A673 (cell line): ENCODE measurements at regions not wholly inside any gene's neighbourhood (a gene's known extent, or its start where the extent isn't known, plus 50 kb on each side); places are given as distances from the start of the nearest gene placed in this dataset.
A peak's percentile ranks its signal among the peaks of the same experiment; 100 is the strongest.
"Not testable (repeated sequence)": the region's sequence is repeated elsewhere in the genome, so short reads cannot be mapped to it uniquely, and the experiment has no call there.

Experiments
- BruUV-seq: library from RNA; stranded (reverse); fragments of 400-500 nt; replicated peaks from 2 replicates; lab custom pipeline; 2021; lab: Mats Ljungman, UMichigan
- CTCF ChIA-PET: fragments of 300-600 bp; sonication (Branson Sonifier 250); formaldehyde crosslinking; loops from one replicate; lab custom pipeline; 2022; ENCODE audit warnings: antibody characterized with exemption; lab: Charles Lee
- POLR2A ChIA-PET: fragments of 300-600 bp; sonication (Branson Sonifier 250); formaldehyde crosslinking; loops from one replicate; lab custom pipeline; 2022; ENCODE audit warnings: antibody characterized with exemption; ENCODE audit not compliant: low non-redundant PET; lab: Charles Lee
- DNase-seq: peaks from one replicate; pipeline ENCODE4 v3.0.0-alpha.2; 2015; ENCODE audit warnings: low spot score
- H3K27ac ChIP-seq: fragments of 200-600 bp; sonication (generic); 2 replicates; pipeline ENCODE4 v1.5.1; 2016; ENCODE audit warnings: mixed run types, low read depth, mild to moderate bottlenecking, mixed read lengths, antibody characterized with exemption, low read length; ENCODE audit not compliant: poor library complexity, severe bottlenecking
- H3K27me3 ChIP-seq: fragments of 200-600 bp; sonication (generic); replicated peaks from 2 replicates; pipeline ENCODE4 v1.6.1; 2017; ENCODE audit warnings: mixed run types, low read depth, mild to moderate bottlenecking, mixed read lengths, antibody characterized with exemption, low read length; ENCODE audit not compliant: insufficient read depth, poor library complexity
- H3K36me3 ChIP-seq: fragments of 200-600 bp; sonication (generic); 2 replicates; pipeline ENCODE4 v1.6.1; 2016; ENCODE audit warnings: mixed run types, mild to moderate bottlenecking, mixed read lengths, antibody characterized with exemption, low read length; ENCODE audit not compliant: insufficient read depth, poor library complexity, severe bottlenecking
- H3K4me1 ChIP-seq: fragments of 200-600 bp; sonication (generic); 2 replicates; pipeline ENCODE4 v1.6.1; 2017; ENCODE audit warnings: mixed run types, mild to moderate bottlenecking, mixed read lengths, antibody characterized with exemption, low read length; ENCODE audit not compliant: insufficient read depth, poor library complexity, severe bottlenecking
- H3K4me3 ChIP-seq: fragments of 200-600 bp; sonication (generic); 2 replicates; pipeline ENCODE4 v1.5.1; 2016; ENCODE audit warnings: low read depth, mixed run types, mild to moderate bottlenecking, mixed read lengths, low read length; ENCODE audit not compliant: poor library complexity, severe bottlenecking
- H3K9me3 ChIP-seq: fragments of 200-600 bp; sonication (generic); 2 replicates; pipeline ENCODE4 v1.6.1; 2016; ENCODE audit warnings: mixed run types, low read depth, mild to moderate bottlenecking, mixed read lengths, antibody characterized with exemption, low read length; ENCODE audit not compliant: poor library complexity, severe bottlenecking
- EZH2 ChIP-seq: fragments of 200-600 bp; sonication (generic); IDR thresholded peaks from 2 replicates; pipeline ENCODE4 v1.6.1; 2017; ENCODE audit warnings: borderline replicate concordance, low read depth, mild to moderate bottlenecking, mixed read lengths, antibody characterized with exemption, low read length; ENCODE audit not compliant: poor library complexity, severe bottlenecking
- intact Hi-C: fragments of 100-400 bp; cut with micrococcal nuclease; formaldehyde crosslinking; loops from one replicate; pipeline ENCODE4 v1.10.0; 2022; ENCODE audit not compliant: unreplicated experiment
- TF ChIP-seq, protein P1 (sequence below): fragments of 300-800, 200-600 bp; sonication (generic); conservative IDR thresholded peaks from 2 replicates; pipeline ENCODE4 v1.5.1; 2017; ENCODE audit warnings: low read depth, mild to moderate bottlenecking, antibody characterized with exemption, low read length, moderate library complexity, mixed read lengths

DNA sequence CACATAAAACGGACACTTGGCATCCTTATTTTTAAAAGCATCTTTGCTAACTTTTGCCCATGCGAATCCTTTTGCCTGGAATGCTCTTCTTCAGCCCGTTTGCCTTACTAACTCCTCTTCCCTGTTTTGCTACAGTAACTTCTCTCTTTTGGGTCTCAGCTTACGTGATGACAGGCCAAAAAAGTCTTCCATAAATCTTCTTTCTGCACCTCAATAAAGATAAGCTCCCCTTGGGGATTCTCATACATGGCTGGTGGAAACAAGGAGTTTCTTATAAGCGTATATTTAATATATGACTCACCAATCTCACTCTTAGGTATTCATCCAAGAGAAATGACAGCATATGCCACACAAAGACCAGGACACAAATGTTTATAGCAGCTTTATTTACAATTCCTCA, 192.7 kb downstream of the RCHY1 start:
- Histone ChIP-seq H3K9me3 (no peaks in the 10 kb centered on the region), H3K4me1 (no peaks in the 10 kb centered on the region), H3K27ac (no peak overlapping the region), H3K4me3 (no peak overlapping the region), H3K36me3 (no peaks in the 10 kb centered on the region), H3K27me3 (no peaks in the 10 kb centered on the region)
- DNase-seq = no peak
- no TSS peak for BruUV-seq
- POLR2A ChIA-PET = no interaction called here
- TF ChIP-seq, protein P1, sequence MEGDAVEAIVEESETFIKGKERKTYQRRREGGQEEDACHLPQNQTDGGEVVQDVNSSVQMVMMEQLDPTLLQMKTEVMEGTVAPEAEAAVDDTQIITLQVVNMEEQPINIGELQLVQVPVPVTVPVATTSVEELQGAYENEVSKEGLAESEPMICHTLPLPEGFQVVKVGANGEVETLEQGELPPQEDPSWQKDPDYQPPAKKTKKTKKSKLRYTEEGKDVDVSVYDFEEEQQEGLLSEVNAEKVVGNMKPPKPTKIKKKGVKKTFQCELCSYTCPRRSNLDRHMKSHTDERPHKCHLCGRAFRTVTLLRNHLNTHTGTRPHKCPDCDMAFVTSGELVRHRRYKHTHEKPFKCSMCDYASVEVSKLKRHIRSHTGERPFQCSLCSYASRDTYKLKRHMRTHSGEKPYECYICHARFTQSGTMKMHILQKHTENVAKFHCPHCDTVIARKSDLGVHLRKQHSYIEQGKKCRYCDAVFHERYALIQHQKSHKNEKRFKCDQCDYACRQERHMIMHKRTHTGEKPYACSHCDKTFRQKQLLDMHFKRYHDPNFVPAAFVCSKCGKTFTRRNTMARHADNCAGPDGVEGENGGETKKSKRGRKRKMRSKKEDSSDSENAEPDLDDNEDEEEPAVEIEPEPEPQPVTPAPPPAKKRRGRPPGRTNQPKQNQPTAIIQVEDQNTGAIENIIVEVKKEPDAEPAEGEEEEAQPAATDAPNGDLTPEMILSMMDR = no peak
- no peak for TF ChIP-seq EZH2
- CTCF ChIA-PET = no interaction called here
- intact Hi-C loops = no loop called here

DNA sequence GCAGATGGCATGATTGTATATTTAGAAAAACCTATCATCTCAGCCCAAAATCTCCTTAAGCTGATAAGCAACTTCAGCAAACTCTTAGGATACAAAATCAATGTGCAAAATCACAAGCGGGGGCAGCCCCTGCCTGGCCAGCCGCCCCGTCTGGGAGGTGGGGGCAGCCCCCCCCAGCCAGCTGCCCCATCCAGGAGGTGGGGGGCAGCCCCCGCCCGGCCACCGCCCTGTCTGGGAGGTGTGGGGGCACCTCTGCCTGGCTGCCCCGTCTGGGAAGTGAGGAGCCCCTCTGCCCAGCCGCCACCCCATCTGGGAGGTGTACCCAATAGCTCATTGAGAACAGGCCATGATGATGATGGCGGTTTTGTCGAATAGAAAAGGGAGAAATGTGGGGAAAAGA, 196.6 kb downstream of the RCHY1 start:
- intact Hi-C loops, H3K4me3 ChIP-seq, H3K27ac ChIP-seq, POLR2A ChIA-PET, H3K4me1 ChIP-seq, BruUV-seq, H3K9me3 ChIP-seq, H3K27me3 ChIP-seq, DNase-seq, CTCF ChIA-PET, H3K36me3 ChIP-seq: not testable (repeated sequence)

DNA sequence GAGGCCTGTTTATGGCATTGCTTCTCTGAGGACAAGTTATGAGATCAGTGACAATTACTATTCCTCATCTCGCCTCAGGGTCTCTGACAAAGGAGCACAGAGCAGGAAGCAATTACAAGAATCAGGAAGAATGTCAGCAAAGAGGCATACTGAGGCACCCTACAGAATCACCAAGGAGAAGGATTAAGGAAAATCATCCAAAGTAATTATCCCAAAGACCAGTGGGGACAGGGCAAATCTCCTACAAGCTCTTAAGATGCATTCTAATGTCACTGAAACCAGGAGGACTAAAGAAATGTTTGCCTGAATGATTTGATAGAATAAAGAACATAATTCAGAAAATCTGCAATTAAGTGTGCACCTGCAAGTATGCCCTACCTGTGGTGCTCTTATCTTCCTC, 206.2 kb downstream of the RCHY1 start:
- no peak overlapping the region for H3K4me3 ChIP-seq
- H3K27me3 ChIP-seq = no peaks in the 10 kb centered on the region
- CTCF ChIA-PET = no interaction called here
- intact Hi-C loops = no loop called here
- H3K9me3 ChIP-seq = no peaks in the 10 kb centered on the region
- no peak overlapping the region for H3K27ac ChIP-seq
- no TSS peak for BruUV-seq
- peak; percentile 3 for DNase-seq
- TF ChIP-seq EZH2 = no peak
- TF ChIP-seq, protein P1 = no peak
- POLR2A ChIA-PET = no interaction called here
- H3K36me3 ChIP-seq = no peaks in the 10 kb centered on the region
- H3K4me1 ChIP-seq = no peaks in the 10 kb centered on the region

DNA sequence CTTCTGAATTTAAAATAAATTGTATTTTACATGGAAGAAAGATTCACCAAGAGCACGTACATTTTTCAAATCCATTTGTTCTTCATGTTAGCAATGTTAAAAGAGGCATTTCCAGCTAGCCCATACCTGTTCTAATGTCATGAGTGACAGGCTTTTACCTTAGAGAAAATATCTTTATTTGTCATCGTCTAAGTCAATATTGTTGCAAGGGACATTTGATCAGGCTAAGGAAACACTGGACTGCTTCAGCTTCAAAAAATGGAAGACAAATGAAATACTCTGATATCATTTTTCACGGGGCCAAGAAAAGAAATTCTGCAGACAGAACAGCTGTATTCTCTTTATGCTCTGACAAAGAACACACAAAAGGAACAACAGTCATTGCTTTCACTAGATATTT, 207.7 kb downstream of the RCHY1 start:
- CTCF ChIA-PET = no interaction called here
- H3K4me3 ChIP-seq = no peak overlapping the region
- POLR2A ChIA-PET = no interaction called here

More for the DNA sequence above, 207.7 kb downstream of the RCHY1 start:
- no peaks in the 10 kb centered on the region for H3K4me1 ChIP-seq
- intact Hi-C loops = no loop called here
- TF ChIP-seq EZH2 = no peak
- TF ChIP-seq, protein P1 = no peak
- no peaks in the 10 kb centered on the region for H3K9me3 ChIP-seq
- no peak for DNase-seq
- no peaks in the 10 kb centered on the region for H3K27me3 ChIP-seq
- no peak overlapping the region for H3K27ac ChIP-seq
- no peaks in the 10 kb centered on the region for H3K36me3 ChIP-seq
- no TSS peak for BruUV-seq
